NB4 (cell line): ENCODE measurements at regions not wholly inside any gene's neighbourhood (a gene's known extent, or its start where the extent isn't known, plus 50 kb on each side); places are given as distances from the start of the nearest gene placed in this dataset.

Experiments used
- CTCF ChIP-seq: IDR thresholded peaks from one replicate; pipeline ENCODE4 v1.5.1; 2012; ENCODE audit warnings: low read depth, low read length
- MYC ChIP-seq: IDR thresholded peaks from 2 replicates; pipeline ENCODE4 v1.6.1; 2011; ENCODE audit warnings: low read depth, low read length
- POLR2A ChIP-seq: IDR thresholded peaks from 2 replicates; pipeline ENCODE4 v1.6.1; 2011; ENCODE audit warnings: mild to moderate bottlenecking; ENCODE audit not compliant: insufficient read length; ENCODE audit errors: extremely low read depth

GRCh38 chr18:10368456-10369453 lies 85.7 kb upstream of the APCDD1 start:
- TF ChIP-seq CTCF, result no peak
- TF ChIP-seq POLR2A, result no peak
- TF ChIP-seq MYC, result no peak
